ENCODE measurements at regions not wholly inside any gene's neighbourhood (a gene's known extent, or its start where the extent isn't known, plus 50 kb on each side); places are given as distances from the start of the nearest gene placed in this dataset.

GRCh38 chr14:27085500-27085899 lies 487.7 kb upstream of the NOVA1 start:
- Histone ChIP-seq H3K4me1 (no peaks in the 10 kb centered on the region), H3K27me3 (replicated peaks; ENCODE audit: control insufficient read depth, insufficient read depth, low read length) (no peaks in the 10 kb centered on the region), H3K4me3 (ENCODE audit: low read depth, low read length) (no peak overlapping the region), H3K36me3 (ENCODE audit: control insufficient read depth, insufficient read depth, low read length) (no peaks in the 10 kb centered on the region), H3K9me3 (no peaks in the 10 kb centered on the region)
- no peaks in the 10 kb centered on the region for H3K27me3 Mint-ChIP-seq (ENCODE audit: insufficient read depth, unreplicated experiment)
- no peaks in the 10 kb centered on the region for H3K4me1 Mint-ChIP-seq (ENCODE audit: low read depth, unreplicated experiment)
- CTCF ChIA-PET = no interaction called here
- TF ChIP-seq CTCF (IDR thresholded peaks at IDR 0.05; ENCODE audit: insufficient read depth in 1 of 2, low read depth in 1 of 2, low read length in 1 of 2, severe bottlenecking in 1 of 2, unreplicated experiment in 1 of 2) = no peak
- intact Hi-C loops (cut with micrococcal nuclease; ENCODE audit: unreplicated experiment) = no loop called here
- no peaks in the 10 kb centered on the region for H3K9me3 Mint-ChIP-seq (ENCODE audit: unreplicated experiment)
- DNase-seq = no peak
- no peaks in the 10 kb centered on the region for H3K36me3 Mint-ChIP-seq (ENCODE audit: insufficient read depth, unreplicated experiment)
- no TSS peak for BruUV-seq (replicated peaks)
- no peak overlapping the region for H3K4me3 Mint-ChIP-seq (ENCODE audit: unreplicated experiment)
- no peak overlapping the region for H3K27ac Mint-ChIP-seq (ENCODE audit: unreplicated experiment)
- POLR2A ChIA-PET = no interaction called here

GRCh38 chr14:27090716-27091115 lies 492.9 kb upstream of the NOVA1 start:
- Histone ChIP-seq H3K36me3 (ENCODE audit: control insufficient read depth, insufficient read depth, low read length) (no peaks in the 10 kb centered on the region), H3K4me1 (no peaks in the 10 kb centered on the region), H3K4me3 (ENCODE audit: low read depth, low read length) (no peak overlapping the region), H3K9me3 (no peaks in the 10 kb centered on the region), H3K27me3 (replicated peaks; ENCODE audit: control insufficient read depth, insufficient read depth, low read length) (no peaks in the 10 kb centered on the region)
- ChIA-PET POLR2A (no interaction called here), CTCF (no interaction called here)
- H3K36me3 Mint-ChIP-seq (ENCODE audit: insufficient read depth, unreplicated experiment) = no peaks in the 10 kb centered on the region
- DNase-seq = no peak
- H3K9me3 Mint-ChIP-seq (ENCODE audit: unreplicated experiment) = no peaks in the 10 kb centered on the region
- H3K4me3 Mint-ChIP-seq (ENCODE audit: unreplicated experiment) = no peak overlapping the region
- H3K27ac Mint-ChIP-seq (ENCODE audit: unreplicated experiment) = no peak overlapping the region
- no peak for TF ChIP-seq CTCF (IDR thresholded peaks at IDR 0.05; ENCODE audit: insufficient read depth in 1 of 2, low read depth in 1 of 2, low read length in 1 of 2, severe bottlenecking in 1 of 2, unreplicated experiment in 1 of 2)
- intact Hi-C loops (cut with micrococcal nuclease; ENCODE audit: unreplicated experiment) = no loop called here
- no TSS peak for BruUV-seq (replicated peaks)
- no peaks in the 10 kb centered on the region for H3K4me1 Mint-ChIP-seq (ENCODE audit: low read depth, unreplicated experiment)
- H3K27me3 Mint-ChIP-seq (ENCODE audit: insufficient read depth, unreplicated experiment) = no peaks in the 10 kb centered on the region

- Mint-ChIP-seq H3K27ac (ENCODE audit: unreplicated experiment) (no peak overlapping the region), H3K4me1 (ENCODE audit: low read depth, unreplicated experiment) (no peaks in the 10 kb centered on the region), H3K9me3 (ENCODE audit: unreplicated experiment) (no peaks in the 10 kb centered on the region), H3K4me3 (ENCODE audit: unreplicated experiment) (no peak overlapping the region), H3K27me3 (ENCODE audit: insufficient read depth, unreplicated experiment) (no peaks in the 10 kb centered on the region), H3K36me3 (ENCODE audit: insufficient read depth, unreplicated experiment) (no peaks in the 10 kb centered on the region)
- no TSS peak for BruUV-seq (replicated peaks)
- Histone ChIP-seq H3K4me3 (ENCODE audit: low read depth, low read length) (no peak overlapping the region), H3K27me3 (replicated peaks; ENCODE audit: control insufficient read depth, insufficient read depth, low read length) (no peaks in the 10 kb centered on the region), H3K36me3 (ENCODE audit: control insufficient read depth, insufficient read depth, low read length) (no peaks in the 10 kb centered on the region), H3K9me3 (no peaks in the 10 kb centered on the region), H3K4me1 (no peaks in the 10 kb centered on the region)
- ChIA-PET CTCF (no interaction called here), POLR2A (no interaction called here)
- intact Hi-C loops (cut with micrococcal nuclease; ENCODE audit: unreplicated experiment) = no loop called here
- TF ChIP-seq CTCF (IDR thresholded peaks at IDR 0.05; ENCODE audit: insufficient read depth in 1 of 2, low read depth in 1 of 2, low read length in 1 of 2, severe bottlenecking in 1 of 2, unreplicated experiment in 1 of 2) = no peak
- no peak for DNase-seq
Measured at GRCh38 chr14:27091973-27092372, 494.1 kb upstream of the NOVA1 start.

All from Caco-2 (cell line).